Endodermal cell (in vitro differentiated cells): ENCODE measurements at regions not wholly inside any gene's neighbourhood (a gene's known extent, or its start where the extent isn't known, plus 50 kb on each side); places are given as distances from the start of the nearest gene placed in this dataset.

Experiments
- DNase-seq: peaks from one replicate; pipeline ENCODE4 v3.0.0-alpha.2; 2017
- H3K27ac ChIP-seq: 2 replicates; pipeline ENCODE4 v1.5.1; 2013; ENCODE audit warnings: mild to moderate bottlenecking, low read depth, low read length, moderate library complexity
- H3K27me3 ChIP-seq: 2 replicates; pipeline ENCODE4 v1.6.1; 2013; ENCODE audit warnings: mild to moderate bottlenecking, low read length, moderate library complexity; ENCODE audit not compliant: insufficient read depth, control insufficient read depth, poor library complexity, severe bottlenecking
- H3K36me3 ChIP-seq: 2 replicates; pipeline ENCODE4 v1.7.0; 2013; ENCODE audit warnings: mild to moderate bottlenecking, low read length, moderate library complexity; ENCODE audit not compliant: control insufficient read depth, insufficient read depth
- H3K4me1 ChIP-seq: one replicate; pipeline ENCODE4 v1.7.0; 2013; ENCODE audit warnings: low read length; ENCODE audit not compliant: control insufficient read depth, insufficient read depth
- H3K4me3 ChIP-seq: 2 replicates; pipeline ENCODE4 v1.5.1; 2013; ENCODE audit warnings: mild to moderate bottlenecking, low read length, moderate library complexity
- H3K9ac ChIP-seq: 2 replicates; pipeline ENCODE4 v1.6.1; 2013; ENCODE audit warnings: mild to moderate bottlenecking, low read length, moderate library complexity; ENCODE audit not compliant: poor library complexity, severe bottlenecking; ENCODE audit errors: extremely low read depth
- H3K9me3 ChIP-seq: 2 replicates; pipeline ENCODE4 v1.6.1; 2013; ENCODE audit warnings: mild to moderate bottlenecking, low read length, moderate library complexity; ENCODE audit not compliant: control insufficient read depth
- H3K27ac Mint-ChIP-seq: 2 replicates; pipeline ENCODE4 v1.8.0; 2020; ENCODE audit warnings: mixed read lengths
- H3K27me3 Mint-ChIP-seq: 2 replicates; pipeline ENCODE4 v1.8.0; 2021; ENCODE audit warnings: mild to moderate bottlenecking, mixed read lengths; ENCODE audit not compliant: insufficient read depth
- H3K36me3 Mint-ChIP-seq: 2 replicates; pipeline ENCODE4 v1.8.0; 2020; ENCODE audit warnings: low read depth, mixed read lengths
- H3K4me1 Mint-ChIP-seq: 2 replicates; pipeline ENCODE4 v1.8.0; 2020; ENCODE audit warnings: mixed read lengths
- H3K4me3 Mint-ChIP-seq: 2 replicates; pipeline ENCODE4 v1.8.0; 2020; ENCODE audit warnings: mild to moderate bottlenecking, moderate library complexity, mixed read lengths
- H3K9me3 Mint-ChIP-seq: 2 replicates; pipeline ENCODE4 v1.8.0; 2020; ENCODE audit warnings: mild to moderate bottlenecking, mixed read lengths
- CTCF ChIP-seq: fragments of 200-600 bp; sonication (generic); conservative IDR thresholded peaks from 2 replicates; pipeline ENCODE4 v1.5.0; 2021; ENCODE audit warnings: antibody characterized with exemption, mild to moderate bottlenecking
- WGBS, 2 experiments: methylation state at CpG; one replicate each; pipeline versions ENCODE4 v1.1.5 to v1.1.7; 2013; ENCODE audit warnings: missing lambda C conversion rate in 2 of 2, mixed read lengths in 1 of 2; ENCODE audit not compliant: insufficient coverage in 1 of 2, insufficient read length in 1 of 2; 5-methylcytosine and 5-hydroxymethylcytosine counted together

- Histone ChIP-seq H3K4me3 (no peak overlapping the region), H3K36me3 (no peaks in the 10 kb centered on the region), H3K27ac (no peak overlapping the region), H3K4me1 (peaks cover 11% of the 10 kb centered on the region), H3K9ac (no peak overlapping the region), H3K27me3 (no peaks in the 10 kb centered on the region), H3K9me3 (peaks cover 5% of the 10 kb centered on the region)
- no peaks in the 10 kb centered on the region for H3K36me3 Mint-ChIP-seq
- no peaks in the 10 kb centered on the region for H3K9me3 Mint-ChIP-seq
- H3K27me3 Mint-ChIP-seq, result no peaks in the 10 kb centered on the region
- no peak overlapping the region for H3K4me3 Mint-ChIP-seq
- H3K27ac Mint-ChIP-seq, result no peak overlapping the region
- no peak for DNase-seq
- H3K4me1 Mint-ChIP-seq, result peaks cover 48% of the 10 kb centered on the region
- no peak for TF ChIP-seq CTCF
- WGBS, 2 experiments, result 56 to 76% methylated on average over 1 to 3 of the region's 3 CpGs
Measured at GRCh38 chr5:31049461-31049860, 144.0 kb upstream of the CDH6 start.

DNA sequence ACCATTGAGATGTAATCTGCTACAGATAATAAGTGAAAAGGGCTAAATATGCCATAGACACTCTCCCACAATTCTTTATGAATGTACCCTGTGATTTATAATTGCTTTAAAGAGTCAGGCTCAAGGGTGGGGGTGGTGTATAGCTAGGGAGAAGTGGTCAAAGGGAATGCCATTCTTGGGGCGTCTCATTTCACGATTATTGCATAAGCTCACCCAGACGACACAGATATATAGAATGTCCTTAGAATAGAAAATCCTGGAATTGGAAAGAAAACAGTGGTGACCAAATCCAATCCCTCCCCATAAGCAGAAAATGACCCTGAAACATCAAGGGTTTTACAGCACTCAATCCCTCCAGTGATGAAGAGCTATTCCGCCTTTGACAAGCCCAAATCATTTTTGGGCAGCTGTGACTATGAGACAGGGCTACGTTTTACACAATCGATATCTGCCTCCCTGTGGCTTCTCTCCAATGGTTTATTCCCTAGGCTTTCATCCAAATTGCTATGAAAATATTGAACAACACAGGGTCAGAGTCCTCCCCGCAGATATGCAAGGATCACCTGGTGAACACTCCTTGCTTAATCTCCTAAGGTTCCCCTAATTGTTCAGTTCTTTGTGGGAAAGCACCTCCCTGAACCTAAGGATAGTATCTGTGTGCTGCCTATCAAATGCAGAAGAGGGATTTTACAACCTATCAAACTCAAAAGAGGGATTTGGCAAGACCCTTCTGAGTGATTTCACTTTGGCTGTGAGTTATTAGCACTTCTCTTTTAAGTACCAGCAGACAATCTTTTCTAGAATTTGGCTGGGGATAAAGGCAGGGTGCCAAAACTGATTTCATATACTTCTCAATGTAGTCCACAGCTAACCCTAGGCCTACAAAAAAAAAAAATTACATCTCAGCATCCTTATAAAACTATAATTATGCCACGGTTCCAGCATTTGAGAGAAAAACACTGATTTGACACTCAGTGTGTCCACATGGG is 144.9 kb upstream of the CDH6 start:
- peaks cover 11% of the 10 kb centered on the region for H3K4me1 ChIP-seq
- no peaks in the 10 kb centered on the region for H3K36me3 ChIP-seq
- Mint-ChIP-seq H3K27me3 (no peaks in the 10 kb centered on the region), H3K27ac (no peak overlapping the region), H3K9me3 (no peaks in the 10 kb centered on the region), H3K4me3 (no peak overlapping the region), H3K36me3 (no peaks in the 10 kb centered on the region), H3K4me1 (peaks cover 41% of the 10 kb centered on the region)
- no peak overlapping the region for H3K4me3 ChIP-seq
- no peak for TF ChIP-seq CTCF
- no peaks in the 10 kb centered on the region for H3K27me3 ChIP-seq
- 89% methylated on average over 7 to 8 of the region's 8 CpGs for WGBS, 2 experiments
- DNase-seq, result no peak
- no peak overlapping the region for H3K27ac ChIP-seq
- H3K9me3 ChIP-seq, result peaks cover 5% of the 10 kb centered on the region
- H3K9ac ChIP-seq, result no peak overlapping the region

GRCh38 chr5:31047621-31048020 is 145.9 kb upstream of the CDH6 start:
- Histone ChIP-seq H3K4me3 (no peak overlapping the region), H3K27me3 (no peaks in the 10 kb centered on the region), H3K36me3 (no peaks in the 10 kb centered on the region), H3K9ac (no peak overlapping the region), H3K27ac (no peak overlapping the region), H3K4me1 (peaks cover 6% of the 10 kb centered on the region), H3K9me3 (peaks cover 8% of the 10 kb centered on the region)
- no peak for TF ChIP-seq CTCF
- no peaks in the 10 kb centered on the region for H3K27me3 Mint-ChIP-seq
- WGBS, 2 experiments, result 87 to 89% methylated on average over 1 to 2 of the region's 2 CpGs
- DNase-seq, result no peak
- H3K4me3 Mint-ChIP-seq, result no peak overlapping the region
- H3K4me1 Mint-ChIP-seq, result peaks cover 34% of the 10 kb centered on the region
- H3K27ac Mint-ChIP-seq, result no peak overlapping the region
- H3K36me3 Mint-ChIP-seq, result no peaks in the 10 kb centered on the region
- H3K9me3 Mint-ChIP-seq, result peaks cover 2% of the 10 kb centered on the region
